GM12878 (cell line): ENCODE measurements at regions not wholly inside any gene's neighbourhood (a gene's known extent, or its start where the extent isn't known, plus 50 kb on each side); places are given as distances from the start of the nearest gene placed in this dataset.

Experiments used
- ATAC-seq: fragments of 200-7000 bp; cut with Tn5 transposase; 3 replicates; pipeline ENCODE4 v1.9.1; 2020; ENCODE audit warnings: mild to moderate bottlenecking, moderate library complexity
- BruUV-seq: library from RNA; stranded (reverse); fragments of 400-500 nt; replicated peaks from 2 replicates; lab custom pipeline; 2021; lab: Mats Ljungman, UMichigan
- CTCF ChIA-PET: fragments of 300-600 bp; sonication (Branson Sonifier 250); formaldehyde crosslinking; extraction: SDS; loops from one replicate; lab custom pipeline; 2021; ENCODE audit warnings: inconsistent platforms; lab: Yijun Ruan, JAX
- POLR2A ChIA-PET: fragments of 350-600 bp; formaldehyde crosslinking; extraction: SDS; loops from one replicate; lab custom pipeline; 2021; ENCODE audit warnings: inconsistent platforms; lab: Charles Lee
- RAD21 ChIA-PET: fragments of 300-600 bp; sonication (Branson Sonifier 250); formaldehyde crosslinking; loops from one replicate; lab custom pipeline; 2023; ENCODE audit warnings: antibody characterized with exemption; ENCODE audit not compliant: unreplicated experiment; lab: Charles Lee
- SMC1A ChIA-PET: fragments of 300-600 bp; sonication (Branson Sonifier 250); formaldehyde crosslinking; loops from one replicate; lab custom pipeline; 2023; ENCODE audit not compliant: unreplicated experiment, uncharacterized antibody; lab: Charles Lee
- DNase-seq: peaks from one replicate; pipeline ENCODE4 v3.0.0-alpha.2; 2011; ENCODE audit warnings: low read depth, low spot score
- FAIRE-seq: peaks from 3 replicates; lab custom pipeline; 2011; peaks lifted over from hg19 to GRCh38; lab: Jason Lieb, UNC
- H2AFZ ChIP-seq: 2 replicates; pipeline ENCODE4 v1.6.0; 2011; ENCODE audit warnings: low read depth, low read length, control low read depth; ENCODE audit not compliant: control insufficient read depth
- H3K27ac ChIP-seq: 2 replicates; pipeline ENCODE4 v1.5.1; 2011; ENCODE audit warnings: control low read depth; ENCODE audit not compliant: control insufficient read depth, insufficient read depth
- H3K27me3 ChIP-seq, 2 experiments: replicated peaks in 1 of 2; 2 replicates each; pipeline versions ENCODE4 v1.6.0 to v1.6.1; 2011; ENCODE audit warnings: low read length in 1 of 2; ENCODE audit not compliant: control insufficient read depth in 2 of 2, insufficient read depth in 2 of 2
- H3K36me3 ChIP-seq, 2 experiments: 2 replicates each; pipeline ENCODE4 v1.5.1; 2011; ENCODE audit warnings: low read length in 1 of 2; ENCODE audit not compliant: control insufficient read depth in 2 of 2, insufficient read depth in 2 of 2
- H3K4me1 ChIP-seq: 2 replicates; pipeline ENCODE4 v1.6.1; 2011; ENCODE audit warnings: mild to moderate bottlenecking, low read length, moderate library complexity, mixed read lengths; ENCODE audit not compliant: control insufficient read depth, insufficient read depth
- H3K4me2 ChIP-seq: 2 replicates; pipeline ENCODE4 v1.6.0; 2011; ENCODE audit warnings: control low read depth; ENCODE audit not compliant: control insufficient read depth, insufficient read depth
- H3K4me3 ChIP-seq: fragments of 200-600 bp; sonication (generic); 2 replicates; pipeline ENCODE4 v1.5.1; 2016
- H3K79me2 ChIP-seq: 2 replicates; pipeline ENCODE4 v1.6.0; 2011; ENCODE audit warnings: low read length; ENCODE audit not compliant: control insufficient read depth, insufficient read depth
- H3K9ac ChIP-seq: 2 replicates; pipeline ENCODE4 v1.8.0; 2011; ENCODE audit warnings: low read length, control low read depth, mixed read lengths; ENCODE audit not compliant: control insufficient read depth, insufficient read depth
- H3K9me3 ChIP-seq: replicated peaks from 3 replicates; pipeline ENCODE4 v1.5.1; 2011; ENCODE audit warnings: mild to moderate bottlenecking, low read length; ENCODE audit not compliant: control insufficient read depth, insufficient read depth
- H4K20me1 ChIP-seq: 2 replicates; pipeline ENCODE4 v1.6.0; 2011; ENCODE audit not compliant: control insufficient read depth, insufficient read depth
- BRCA1 ChIP-seq: IDR thresholded peaks from 2 replicates; pipeline ENCODE4 v1.6.1; 2011; ENCODE audit warnings: low read depth, low read length, improper control_type of control experiment
- CEBPB ChIP-seq, 2 experiments: fragments of 150-350 bp in 1 of 2; IDR thresholded peaks; 2 replicates each; pipeline ENCODE4 v1.6.1; 2012 to 2014; ENCODE audit warnings: low read depth in 2 of 2, low read length in 2 of 2, borderline replicate concordance in 1 of 2, inconsistent platforms in 1 of 2
- CREB1 ChIP-seq: IDR thresholded peaks from 2 replicates; pipeline ENCODE4 v1.6.1; 2012; ENCODE audit warnings: low read depth, mild to moderate bottlenecking, inconsistent platforms
- HDGF ChIP-seq: fragments of 450-650 bp; IDR thresholded peaks from 2 replicates; pipeline ENCODE4 v1.6.1; 2016; ENCODE audit warnings: antibody characterized with exemption
- MEF2B ChIP-seq: fragments of 450-650 bp; IDR thresholded peaks from 2 replicates; pipeline ENCODE4 v1.6.1; 2018; ENCODE audit warnings: mild to moderate bottlenecking, moderate library complexity; ENCODE audit not compliant: partially characterized antibody, poor library complexity, severe bottlenecking
- RAD21 ChIP-seq: IDR thresholded peaks from 2 replicates; pipeline ENCODE4 v1.6.1; 2011; ENCODE audit warnings: mild to moderate bottlenecking, low read depth, low read length, moderate library complexity; ENCODE audit not compliant: insufficient read depth
- WRNIP1 ChIP-seq: IDR thresholded peaks from 2 replicates; pipeline ENCODE4 v1.6.1; 2011; ENCODE audit warnings: low read depth, low read length, improper control_type of control experiment, borderline replicate concordance
- ZNF207 ChIP-seq: fragments of 450-650 bp; IDR thresholded peaks from 2 replicates; pipeline ENCODE4 v1.6.1; 2014; ENCODE audit warnings: antibody characterized with exemption, mild to moderate bottlenecking, borderline replicate concordance
- WGBS: methylation state at CpG from one replicate; pipeline ENCODE4 v1.1.6; 2016; ENCODE audit warnings: low lambda C conversion rate; ENCODE audit not compliant: insufficient replicate concordance, insufficient coverage; ENCODE audit errors: missing lambda C conversion rate; 5-methylcytosine and 5-hydroxymethylcytosine counted together
- in situ Hi-C: fragments of 300-500 bp; cut with MboI; formaldehyde crosslinking; loops from 9 replicates; pipeline ENCODE4 v1.14.3; 2018; ENCODE audit warnings: mixed read lengths
- intact Hi-C: fragments of 100-400 bp; cut with micrococcal nuclease; formaldehyde crosslinking; loops from one replicate; pipeline ENCODE4 v1.14.2; 2022; ENCODE audit not compliant: unreplicated experiment
- TF ChIP-seq, protein P1 (sequence below): fragments of 450-650 bp; IDR thresholded peaks from 2 replicates; pipeline ENCODE4 v1.6.1; 2016; ENCODE audit warnings: mild to moderate bottlenecking
- TF ChIP-seq, protein P2 (sequence below): fragments of 450-650 bp; IDR thresholded peaks from 2 replicates; pipeline ENCODE4 v1.6.1; 2017; ENCODE audit warnings: low read depth, mild to moderate bottlenecking, moderate library complexity
- TF ChIP-seq, protein P3 (sequence below): fragments of 450-650 bp; conservative IDR thresholded peaks from 2 replicates; pipeline ENCODE4 v1.6.1; 2017; ENCODE audit warnings: mild to moderate bottlenecking, moderate library complexity
- TF ChIP-seq, protein P4 (sequence below): IDR thresholded peaks from 2 replicates; pipeline ENCODE4 v1.6.1; 2011; ENCODE audit warnings: borderline replicate concordance, low read depth, mild to moderate bottlenecking, moderate library complexity, low read length; ENCODE audit not compliant: insufficient read depth, poor library complexity, severe bottlenecking
- TF ChIP-seq, protein P5 (sequence below): fragments of 450-650 bp; IDR thresholded peaks from 2 replicates; pipeline ENCODE4 v1.6.1; 2018; ENCODE audit warnings: mild to moderate bottlenecking, low read depth, moderate library complexity; ENCODE audit not compliant: partially characterized antibody

DNA sequence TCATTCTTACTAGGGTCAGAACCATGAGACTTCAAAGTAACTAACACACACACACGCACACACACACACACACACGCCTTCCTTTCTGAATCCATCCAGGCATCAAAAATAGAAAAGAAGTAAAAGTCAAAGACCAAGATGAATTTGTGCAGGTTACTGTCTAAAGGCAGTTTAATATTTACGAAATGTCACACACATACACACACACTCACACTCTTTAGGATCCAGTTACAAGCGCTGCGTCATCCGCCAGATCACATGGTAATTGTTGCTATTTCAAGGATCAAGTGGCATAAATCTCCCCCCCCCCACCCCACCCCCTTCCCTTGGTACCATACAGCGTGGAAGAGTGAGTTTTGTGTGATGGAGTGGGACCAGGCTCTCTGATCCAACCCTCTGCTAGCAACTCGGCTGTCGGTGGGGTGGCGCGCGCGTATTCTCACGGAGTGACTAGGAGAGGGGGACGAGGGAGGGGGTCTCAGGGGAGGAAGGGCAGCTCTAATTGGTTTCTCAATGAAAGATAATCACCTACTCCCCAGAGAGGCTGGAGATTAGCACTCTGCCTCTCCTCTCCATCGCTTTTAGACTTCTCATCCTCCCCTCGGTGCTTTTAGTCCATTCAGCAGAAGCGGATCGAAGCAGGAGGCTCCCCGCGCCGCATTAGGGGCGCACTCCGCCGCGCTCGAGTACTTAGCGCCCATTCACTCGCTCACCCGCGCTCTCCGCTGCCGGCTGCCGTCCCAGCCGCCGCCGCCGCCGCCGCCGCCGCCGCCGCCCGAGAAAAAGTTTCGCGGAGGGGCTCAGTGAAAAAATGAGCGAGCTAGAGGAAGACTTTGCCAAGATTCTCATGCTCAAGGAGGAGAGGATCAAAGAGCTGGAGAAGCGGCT, 83.5 kb upstream of the PRKG1 start:
- ChIA-PET CTCF (interaction anchor here (0.6 kb wide), 1 partner anchor 180 kb away, joined by 3 read pairs; no protein-coding TSS in a partner anchor), SMC1A (no interaction called here), RAD21 (no interaction called here), POLR2A (no interaction called here)
- no peaks in the 10 kb centered on the region for H3K4me1 ChIP-seq
- DNase-seq: no peak
- no peaks in the 10 kb centered on the region for H3K9me3 ChIP-seq
- H4K20me1 ChIP-seq: no peaks in the 10 kb centered on the region
- 17% methylated on average over 38 of the region's 49 CpGs for WGBS
- no peak overlapping the region for H3K27ac ChIP-seq
- in situ Hi-C loops (no loop called here), intact Hi-C loops (no loop called here)
- FAIRE-seq: no peak
- peaks cover 0 to 4% of the 10 kb centered on the region in 2 experiments; a peak in 2 of 4 replicates for H3K27me3 ChIP-seq
- H3K36me3 ChIP-seq: no peaks in the 10 kb centered on the region
- no TSS peak for BruUV-seq
- no peak overlapping the region for H3K4me3 ChIP-seq
- H2AFZ ChIP-seq: no peak overlapping the region
- no peak overlapping the region for H3K4me2 ChIP-seq
- no peak for ATAC-seq
- H3K79me2 ChIP-seq: no peaks in the 10 kb centered on the region
- no peak overlapping the region for H3K9ac ChIP-seq
- no peak for TF ChIP-seq RAD21
- TF ChIP-seq ZNF207: no peak
- TF ChIP-seq, protein P1, sequence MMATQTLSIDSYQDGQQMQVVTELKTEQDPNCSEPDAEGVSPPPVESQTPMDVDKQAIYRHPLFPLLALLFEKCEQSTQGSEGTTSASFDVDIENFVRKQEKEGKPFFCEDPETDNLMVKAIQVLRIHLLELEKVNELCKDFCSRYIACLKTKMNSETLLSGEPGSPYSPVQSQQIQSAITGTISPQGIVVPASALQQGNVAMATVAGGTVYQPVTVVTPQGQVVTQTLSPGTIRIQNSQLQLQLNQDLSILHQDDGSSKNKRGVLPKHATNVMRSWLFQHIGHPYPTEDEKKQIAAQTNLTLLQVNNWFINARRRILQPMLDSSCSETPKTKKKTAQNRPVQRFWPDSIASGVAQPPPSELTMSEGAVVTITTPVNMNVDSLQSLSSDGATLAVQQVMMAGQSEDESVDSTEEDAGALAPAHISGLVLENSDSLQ: no peak
- no peak for TF ChIP-seq WRNIP1
- TF ChIP-seq, protein P2, sequence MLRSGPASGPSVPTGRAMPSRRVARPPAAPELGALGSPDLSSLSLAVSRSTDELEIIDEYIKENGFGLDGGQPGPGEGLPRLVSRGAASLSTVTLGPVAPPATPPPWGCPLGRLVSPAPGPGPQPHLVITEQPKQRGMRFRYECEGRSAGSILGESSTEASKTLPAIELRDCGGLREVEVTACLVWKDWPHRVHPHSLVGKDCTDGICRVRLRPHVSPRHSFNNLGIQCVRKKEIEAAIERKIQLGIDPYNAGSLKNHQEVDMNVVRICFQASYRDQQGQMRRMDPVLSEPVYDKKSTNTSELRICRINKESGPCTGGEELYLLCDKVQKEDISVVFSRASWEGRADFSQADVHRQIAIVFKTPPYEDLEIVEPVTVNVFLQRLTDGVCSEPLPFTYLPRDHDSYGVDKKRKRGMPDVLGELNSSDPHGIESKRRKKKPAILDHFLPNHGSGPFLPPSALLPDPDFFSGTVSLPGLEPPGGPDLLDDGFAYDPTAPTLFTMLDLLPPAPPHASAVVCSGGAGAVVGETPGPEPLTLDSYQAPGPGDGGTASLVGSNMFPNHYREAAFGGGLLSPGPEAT: no peak
- no peak for TF ChIP-seq CEBPB (IDR thresholded peaks at IDR 0.05; ENCODE audit: borderline replicate concordance in 1 of 2, low read depth in 2 of 2, low read length in 2 of 2)
- TF ChIP-seq, protein P3, sequence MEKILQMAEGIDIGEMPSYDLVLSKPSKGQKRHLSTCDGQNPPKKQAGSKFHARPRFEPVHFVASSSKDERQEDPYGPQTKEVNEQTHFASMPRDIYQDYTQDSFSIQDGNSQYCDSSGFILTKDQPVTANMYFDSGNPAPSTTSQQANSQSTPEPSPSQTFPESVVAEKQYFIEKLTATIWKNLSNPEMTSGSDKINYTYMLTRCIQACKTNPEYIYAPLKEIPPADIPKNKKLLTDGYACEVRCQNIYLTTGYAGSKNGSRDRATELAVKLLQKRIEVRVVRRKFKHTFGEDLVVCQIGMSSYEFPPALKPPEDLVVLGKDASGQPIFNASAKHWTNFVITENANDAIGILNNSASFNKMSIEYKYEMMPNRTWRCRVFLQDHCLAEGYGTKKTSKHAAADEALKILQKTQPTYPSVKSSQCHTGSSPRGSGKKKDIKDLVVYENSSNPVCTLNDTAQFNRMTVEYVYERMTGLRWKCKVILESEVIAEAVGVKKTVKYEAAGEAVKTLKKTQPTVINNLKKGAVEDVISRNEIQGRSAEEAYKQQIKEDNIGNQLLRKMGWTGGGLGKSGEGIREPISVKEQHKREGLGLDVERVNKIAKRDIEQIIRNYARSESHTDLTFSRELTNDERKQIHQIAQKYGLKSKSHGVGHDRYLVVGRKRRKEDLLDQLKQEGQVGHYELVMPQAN: no peak
- TF ChIP-seq, protein P4, sequence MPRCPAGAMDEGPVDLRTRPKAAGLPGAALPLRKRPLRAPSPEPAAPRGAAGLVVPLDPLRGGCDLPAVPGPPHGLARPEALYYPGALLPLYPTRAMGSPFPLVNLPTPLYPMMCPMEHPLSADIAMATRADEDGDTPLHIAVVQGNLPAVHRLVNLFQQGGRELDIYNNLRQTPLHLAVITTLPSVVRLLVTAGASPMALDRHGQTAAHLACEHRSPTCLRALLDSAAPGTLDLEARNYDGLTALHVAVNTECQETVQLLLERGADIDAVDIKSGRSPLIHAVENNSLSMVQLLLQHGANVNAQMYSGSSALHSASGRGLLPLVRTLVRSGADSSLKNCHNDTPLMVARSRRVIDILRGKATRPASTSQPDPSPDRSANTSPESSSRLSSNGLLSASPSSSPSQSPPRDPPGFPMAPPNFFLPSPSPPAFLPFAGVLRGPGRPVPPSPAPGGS: no peak
- TF ChIP-seq HDGF: no peak
- no peak for TF ChIP-seq BRCA1
- TF ChIP-seq CREB1: no peak
- TF ChIP-seq, protein P5, sequence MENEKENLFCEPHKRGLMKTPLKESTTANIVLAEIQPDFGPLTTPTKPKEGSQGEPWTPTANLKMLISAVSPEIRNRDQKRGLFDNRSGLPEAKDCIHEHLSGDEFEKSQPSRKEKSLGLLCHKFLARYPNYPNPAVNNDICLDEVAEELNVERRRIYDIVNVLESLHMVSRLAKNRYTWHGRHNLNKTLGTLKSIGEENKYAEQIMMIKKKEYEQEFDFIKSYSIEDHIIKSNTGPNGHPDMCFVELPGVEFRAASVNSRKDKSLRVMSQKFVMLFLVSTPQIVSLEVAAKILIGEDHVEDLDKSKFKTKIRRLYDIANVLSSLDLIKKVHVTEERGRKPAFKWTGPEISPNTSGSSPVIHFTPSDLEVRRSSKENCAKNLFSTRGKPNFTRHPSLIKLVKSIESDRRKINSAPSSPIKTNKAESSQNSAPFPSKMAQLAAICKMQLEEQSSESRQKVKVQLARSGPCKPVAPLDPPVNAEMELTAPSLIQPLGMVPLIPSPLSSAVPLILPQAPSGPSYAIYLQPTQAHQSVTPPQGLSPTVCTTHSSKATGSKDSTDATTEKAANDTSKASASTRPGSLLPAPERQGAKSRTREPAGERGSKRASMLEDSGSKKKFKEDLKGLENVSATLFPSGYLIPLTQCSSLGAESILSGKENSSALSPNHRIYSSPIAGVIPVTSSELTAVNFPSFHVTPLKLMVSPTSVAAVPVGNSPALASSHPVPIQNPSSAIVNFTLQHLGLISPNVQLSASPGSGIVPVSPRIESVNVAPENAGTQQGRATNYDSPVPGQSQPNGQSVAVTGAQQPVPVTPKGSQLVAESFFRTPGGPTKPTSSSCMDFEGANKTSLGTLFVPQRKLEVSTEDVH: no peak
- no peak for TF ChIP-seq MEF2B
